HepG2 (cell line): ENCODE measurements at regions not wholly inside any gene's neighbourhood (a gene's known extent, or its start where the extent isn't known, plus 50 kb on each side); places are given as distances from the start of the nearest gene placed in this dataset.

Source experiments
- ATAC-seq: fragments of 200-7000 bp; cut with Tn5 transposase; 3 replicates; pipeline ENCODE4 v1.9.1; 2020; ENCODE audit warnings: mild to moderate bottlenecking, moderate library complexity
- BruUV-seq: library from RNA; stranded (reverse); fragments of 400-500 nt; replicated peaks from 2 replicates; lab custom pipeline; 2021; lab: Mats Ljungman, UMichigan
- CTCF ChIA-PET: fragments of 300-600 bp; formaldehyde crosslinking; extraction: SDS; loops from one replicate; lab custom pipeline; 2021; ENCODE audit warnings: low total read pairs, inconsistent platforms, low intra/inter-chr PET ratio; lab: Yijun Ruan, JAX
- POLR2A ChIA-PET: fragments of 350-600 bp; sonication (Branson Sonifier 250); formaldehyde crosslinking; loops from one replicate; lab custom pipeline; 2020; ENCODE audit warnings: antibody characterized with exemption, inconsistent platforms; lab: Yijun Ruan, JAX
- DNase-seq: peaks from one replicate; pipeline ENCODE4 v3.0.0-alpha.2; 2015; ENCODE audit warnings: low spot score
- FAIRE-seq: peaks from 3 replicates; lab custom pipeline; 2011; peaks lifted over from hg19 to GRCh38; lab: Jason Lieb, UNC
- H2AFZ ChIP-seq: one replicate; pipeline ENCODE4 v1.6.1; 2011; ENCODE audit warnings: low read length, inconsistent platforms
- H3K27ac ChIP-seq: fragments of 300-600 bp; 3 replicates; pipeline ENCODE4 v1.8.0; 2011; ENCODE audit warnings: mixed run types, mild to moderate bottlenecking, mixed read lengths, low read length, inconsistent platforms; ENCODE audit not compliant: insufficient read depth; ENCODE audit errors: extremely low read length
- H3K27me3 ChIP-seq, 2 experiments: fragments of 200-600 bp in 1 of 2; 2 replicates in 1 of 2; 3 replicates in 1 of 2; pipeline versions ENCODE4 v1.6.0 to v1.8.0; 2011; ENCODE audit warnings: low read length in 2 of 2, mild to moderate bottlenecking in 2 of 2, moderate library complexity in 2 of 2, inconsistent platforms in 1 of 2; ENCODE audit not compliant: insufficient read depth in 2 of 2, control insufficient read depth in 1 of 2
- H3K36me3 ChIP-seq, 2 experiments: fragments of 200-600 bp in 1 of 2; replicated peaks in 1 of 2; 2 replicates in 1 of 2; 3 replicates in 1 of 2; pipeline versions ENCODE4 v1.5.1 to v1.8.0; 2011; ENCODE audit warnings: low read length in 2 of 2, inconsistent platforms in 1 of 2; ENCODE audit not compliant: insufficient read depth in 2 of 2, control insufficient read depth in 1 of 2
- H3K4me1 ChIP-seq: 2 replicates; pipeline ENCODE4 v1.5.1; 2012; ENCODE audit warnings: low read length, inconsistent platforms; ENCODE audit not compliant: insufficient read depth
- H3K4me2 ChIP-seq: 2 replicates; pipeline ENCODE4 v1.6.0; 2011; ENCODE audit warnings: low read depth, low read length, inconsistent platforms
- H3K4me3 ChIP-seq, 3 experiments: fragments of 200-600 bp in 1 of 3; sonication (generic), shearing (Covaris generic) in 1 of 3; replicated peaks in 1 of 3; 2 replicates each; pipeline ENCODE4 v1.5.1; 2011 to 2016; ENCODE audit warnings: low read length in 3 of 3, inconsistent platforms in 2 of 3, low read depth in 2 of 3, mild to moderate bottlenecking in 2 of 3, control low read depth in 1 of 3, mixed read lengths in 1 of 3; ENCODE audit not compliant: insufficient read depth in 1 of 3
- H3K79me2 ChIP-seq: one replicate; pipeline ENCODE4 v1.6.1; 2011; ENCODE audit warnings: low read length, inconsistent platforms; ENCODE audit not compliant: insufficient read depth
- H3K9ac ChIP-seq: 2 replicates; pipeline ENCODE4 v1.6.0; 2011; ENCODE audit warnings: mild to moderate bottlenecking, low read depth, low read length, inconsistent platforms; ENCODE audit not compliant: insufficient read depth
- H3K9me3 ChIP-seq: 2 replicates; pipeline ENCODE4 v1.5.1; 2012; ENCODE audit warnings: mild to moderate bottlenecking, low read length
- H4K20me1 ChIP-seq: 2 replicates; pipeline ENCODE4 v1.6.0; 2011; ENCODE audit warnings: inconsistent platforms, mild to moderate bottlenecking, low read length, moderate library complexity; ENCODE audit not compliant: insufficient read depth
- ADNP ChIP-seq: sonication (generic); formaldehyde crosslinking; IDR thresholded peaks from 2 replicates; pipeline ENCODE4 v1.4.0; 2020; ENCODE audit warnings: missing genetic modification reagents
- AGO2 ChIP-seq: fragments of 200-400 bp; formaldehyde crosslinking; optimal IDR thresholded peaks from 2 replicates; pipeline ENCODE3; 2017; ENCODE audit warnings: mild to moderate bottlenecking, low read depth, low read length, moderate library complexity
- ATF1 ChIP-seq: IDR thresholded peaks from 2 replicates; pipeline ENCODE4 v1.6.1; 2016; ENCODE audit warnings: mild to moderate bottlenecking, control low read depth
- CEBPZ ChIP-seq: IDR thresholded peaks from 2 replicates; pipeline ENCODE4 v1.6.1; 2012; ENCODE audit warnings: low read length, improper control_type of control experiment
- FOXO4 ChIP-seq: sonication (generic); formaldehyde crosslinking; conservative IDR thresholded peaks from 2 replicates; pipeline ENCODE4 v1.8.1; 2023; ENCODE audit warnings: missing genetic modification reagents
- HOXA5 ChIP-seq: sonication (generic); formaldehyde crosslinking; IDR thresholded peaks from 2 replicates; pipeline ENCODE4 v1.4.0; 2020; ENCODE audit warnings: missing genetic modification reagents
- ISX ChIP-seq: sonication (generic); formaldehyde crosslinking; conservative IDR thresholded peaks from 2 replicates; pipeline ENCODE4 v1.5.0; 2020; ENCODE audit warnings: missing genetic modification reagents
- JDP2 ChIP-seq: sonication (generic); formaldehyde crosslinking; IDR thresholded peaks from 2 replicates; pipeline ENCODE4 v1.8.1; 2022; ENCODE audit warnings: missing genetic modification reagents, borderline replicate concordance
- MNT ChIP-seq: fragments of 450-650 bp; IDR thresholded peaks from 2 replicates; pipeline ENCODE4 v1.6.1; 2016
- SAP130 ChIP-seq: IDR thresholded peaks from 2 replicates; pipeline ENCODE4 v1.6.1; 2016; ENCODE audit warnings: low read depth
- ZKSCAN5 ChIP-seq: sonication (generic); formaldehyde crosslinking; IDR thresholded peaks from 2 replicates; pipeline ENCODE4 v1.5.1; 2020; ENCODE audit warnings: mild to moderate bottlenecking, missing genetic modification reagents
- ZNF44 ChIP-seq: sonication (generic); formaldehyde crosslinking; IDR thresholded peaks from 2 replicates; pipeline ENCODE4 v1.5.1; 2020; ENCODE audit warnings: mild to moderate bottlenecking, missing genetic modification reagents
- ZNF468 ChIP-seq: sonication (generic); formaldehyde crosslinking; IDR thresholded peaks from 2 replicates; pipeline ENCODE4 v1.8.0; 2022; ENCODE audit warnings: mild to moderate bottlenecking, moderate library complexity, missing genetic modification reagents
- ZNF556 ChIP-seq: sonication (generic); formaldehyde crosslinking; IDR thresholded peaks from 2 replicates; pipeline ENCODE4 v1.4.0; 2020; ENCODE audit warnings: mild to moderate bottlenecking, missing genetic modification reagents, borderline replicate concordance
- ZNF709 ChIP-seq: sonication (generic); formaldehyde crosslinking; IDR thresholded peaks from 2 replicates; pipeline ENCODE4 v1.5.0; 2020; ENCODE audit warnings: mild to moderate bottlenecking, missing genetic modification reagents
- ZNF740 ChIP-seq: sonication (generic); formaldehyde crosslinking; IDR thresholded peaks from 2 replicates; pipeline ENCODE4 v1.4.0; 2020; ENCODE audit warnings: missing genetic modification reagents
- ZSCAN9 ChIP-seq: IDR thresholded peaks from 2 replicates; pipeline ENCODE4 v1.6.1; 2016; ENCODE audit warnings: borderline replicate concordance
- WGBS: methylation state at CpG from one replicate; pipeline ENCODE4 v1.1.6; 2017; ENCODE audit warnings: low lambda C conversion rate; 5-methylcytosine and 5-hydroxymethylcytosine counted together
- in situ Hi-C: cut with HindIII; loops from 2 replicates; pipeline ENCODE4 v1.10.0; 2017; ENCODE audit warnings: low pct_unique_long_range_greater_than_20kb; ENCODE audit not compliant: extremely low pct_ligation_motif_present
- intact Hi-C: fragments of 100-400 bp; cut with micrococcal nuclease; formaldehyde crosslinking; loops from one replicate; pipeline ENCODE4 v1.10.0; 2022; ENCODE audit not compliant: unreplicated experiment

- intact Hi-C loops (no loop called here), in situ Hi-C loops (no loop called here)
- WGBS, result 4% methylated on average over 1 of the region's 1 CpG
- DNase-seq, result no peak
- no peak overlapping the region for H2AFZ ChIP-seq
- H3K36me3 ChIP-seq, result no peaks in the 10 kb centered on the region
- CTCF ChIA-PET, result no interaction called here
- no peak overlapping the region for H3K27ac ChIP-seq
- no TSS peak for BruUV-seq
- H3K4me1 ChIP-seq, result no peaks in the 10 kb centered on the region
- H3K27me3 ChIP-seq, result no peaks in the 10 kb centered on the region
- no peak overlapping the region for H3K4me2 ChIP-seq
- FAIRE-seq, result no peak
- ATAC-seq, result no peak
- TF ChIP-seq ZNF468 (CRISPR knock-in tag) (no peak), JDP2 (CRISPR knock-in tag) (no peak), ZNF740 (CRISPR knock-in tag) (no peak), ZNF709 (no peak), ISX (CRISPR knock-in tag) (no peak), AGO2 (no peak), ATF1 (no peak), FOXO4 (no peak), MNT (no peak), ZKSCAN5 (no peak), HOXA5 (CRISPR knock-in tag) (no peak), CEBPZ (no peak), ADNP (no peak), ZNF556 (no peak), ZSCAN9 (CRISPR knock-in tag) (no peak), ZNF44 (CRISPR knock-in tag) (no peak), SAP130 (CRISPR knock-in tag) (no peak)
- TF ChIP-seq, all 625 proteins: peak for 0
- POLR2A ChIA-PET, result no interaction called here
- H3K9ac ChIP-seq, result no peak overlapping the region
- no peaks in the 10 kb centered on the region for H3K79me2 ChIP-seq
- H4K20me1 ChIP-seq, result no peaks in the 10 kb centered on the region
- H3K4me3 ChIP-seq, result no peak overlapping the region
- no peaks in the 10 kb centered on the region for H3K9me3 ChIP-seq
These were observed 444.7 kb upstream of the NFIA start for GRCh38 chr1:60637651-60638050.
